Panc1 (cell line): ENCODE measurements at regions not wholly inside any gene's neighbourhood (a gene's known extent, or its start where the extent isn't known, plus 50 kb on each side); places are given as distances from the start of the nearest gene placed in this dataset.

Experiments
- CTCF ChIP-seq: fragments of 450-650 bp; IDR thresholded peaks from 2 replicates; pipeline ENCODE4 v1.5.1; 2017; ENCODE audit warnings: mild to moderate bottlenecking
- POLR2AphosphoS5 ChIP-seq: IDR thresholded peaks from 2 replicates; pipeline ENCODE4 v1.6.1; 2012; ENCODE audit warnings: mild to moderate bottlenecking, low read depth, low read length, moderate library complexity
- SIN3A ChIP-seq: IDR thresholded peaks from 2 replicates; pipeline ENCODE4 v1.6.1; 2012; ENCODE audit warnings: low read depth, mild to moderate bottlenecking, low read length, moderate library complexity, borderline replicate concordance; ENCODE audit not compliant: insufficient read depth
- TF ChIP-seq, protein P1 (sequence below), 2 experiments: IDR thresholded peaks; 2 replicates each; pipeline ENCODE4 v1.6.1; 2011 to 2012; ENCODE audit warnings: low read depth in 2 of 2, control low read depth in 1 of 2, low read length in 1 of 2, mild to moderate bottlenecking in 1 of 2, moderate library complexity in 1 of 2; ENCODE audit not compliant: insufficient read depth in 1 of 2

DNA sequence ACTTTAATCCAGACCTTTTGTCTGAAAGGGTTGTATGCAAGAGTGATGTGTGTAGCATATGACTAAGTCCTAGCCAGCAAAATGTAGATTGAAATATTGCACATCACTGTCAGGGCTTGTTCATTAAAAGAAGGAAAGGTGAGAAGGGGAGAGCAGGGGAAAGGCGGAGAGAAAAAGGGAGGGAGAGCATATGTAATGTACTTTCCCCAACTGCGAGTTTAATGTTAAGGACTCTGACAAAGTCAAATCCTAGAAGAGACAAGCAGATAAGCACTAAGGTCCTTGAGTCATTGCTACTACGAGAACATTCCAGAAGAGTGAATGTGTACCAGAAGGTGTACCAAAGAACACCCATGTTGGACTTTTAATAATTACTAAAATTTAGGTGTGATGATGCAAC is 1336.7 kb downstream of the NSUN3 start:
- no peak for TF ChIP-seq POLR2AphosphoS5
- no peak for TF ChIP-seq CTCF
- TF ChIP-seq, protein P1, sequence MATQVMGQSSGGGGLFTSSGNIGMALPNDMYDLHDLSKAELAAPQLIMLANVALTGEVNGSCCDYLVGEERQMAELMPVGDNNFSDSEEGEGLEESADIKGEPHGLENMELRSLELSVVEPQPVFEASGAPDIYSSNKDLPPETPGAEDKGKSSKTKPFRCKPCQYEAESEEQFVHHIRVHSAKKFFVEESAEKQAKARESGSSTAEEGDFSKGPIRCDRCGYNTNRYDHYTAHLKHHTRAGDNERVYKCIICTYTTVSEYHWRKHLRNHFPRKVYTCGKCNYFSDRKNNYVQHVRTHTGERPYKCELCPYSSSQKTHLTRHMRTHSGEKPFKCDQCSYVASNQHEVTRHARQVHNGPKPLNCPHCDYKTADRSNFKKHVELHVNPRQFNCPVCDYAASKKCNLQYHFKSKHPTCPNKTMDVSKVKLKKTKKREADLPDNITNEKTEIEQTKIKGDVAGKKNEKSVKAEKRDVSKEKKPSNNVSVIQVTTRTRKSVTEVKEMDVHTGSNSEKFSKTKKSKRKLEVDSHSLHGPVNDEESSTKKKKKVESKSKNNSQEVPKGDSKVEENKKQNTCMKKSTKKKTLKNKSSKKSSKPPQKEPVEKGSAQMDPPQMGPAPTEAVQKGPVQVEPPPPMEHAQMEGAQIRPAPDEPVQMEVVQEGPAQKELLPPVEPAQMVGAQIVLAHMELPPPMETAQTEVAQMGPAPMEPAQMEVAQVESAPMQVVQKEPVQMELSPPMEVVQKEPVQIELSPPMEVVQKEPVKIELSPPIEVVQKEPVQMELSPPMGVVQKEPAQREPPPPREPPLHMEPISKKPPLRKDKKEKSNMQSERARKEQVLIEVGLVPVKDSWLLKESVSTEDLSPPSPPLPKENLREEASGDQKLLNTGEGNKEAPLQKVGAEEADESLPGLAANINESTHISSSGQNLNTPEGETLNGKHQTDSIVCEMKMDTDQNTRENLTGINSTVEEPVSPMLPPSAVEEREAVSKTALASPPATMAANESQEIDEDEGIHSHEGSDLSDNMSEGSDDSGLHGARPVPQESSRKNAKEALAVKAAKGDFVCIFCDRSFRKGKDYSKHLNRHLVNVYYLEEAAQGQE (IDR thresholded peaks at IDR 0.05; ENCODE audit: insufficient read depth in 1 of 2, low read depth in 2 of 2, low read length in 1 of 2), result no peak
- no peak for TF ChIP-seq SIN3A
